Neural progenitor cell (in vitro differentiated cells): ENCODE measurements at regions not wholly inside any gene's neighbourhood (a gene's known extent, or its start where the extent isn't known, plus 50 kb on each side); places are given as distances from the start of the nearest gene placed in this dataset.

Experiments used
- DNase-seq: peaks from one replicate; pipeline ENCODE4 v3.0.0-alpha.2; 2016; ENCODE audit warnings: low spot score
- H2AFZ ChIP-seq: fragments of 200-600 bp; sonication (generic); replicated peaks from 2 replicates; pipeline ENCODE4 v1.6.1; 2016; ENCODE audit warnings: antibody characterized with exemption
- H3F3A ChIP-seq: fragments of 200-600 bp; sonication (generic); 2 replicates; pipeline ENCODE4 v1.6.1; 2016; ENCODE audit warnings: antibody characterized with exemption, low read depth
- H3K27ac ChIP-seq: fragments of 200-600 bp; sonication (generic); 2 replicates; pipeline ENCODE4 v1.5.1; 2016; ENCODE audit warnings: mild to moderate bottlenecking
- H3K27me3 ChIP-seq: fragments of 200-600 bp; sonication (generic); 2 replicates; pipeline ENCODE4 v1.6.1; 2016; ENCODE audit warnings: mild to moderate bottlenecking, moderate library complexity
- H3K36me3 ChIP-seq: fragments of 200-600 bp; sonication (generic); 2 replicates; pipeline ENCODE4 v1.5.1; 2016
- H3K4me1 ChIP-seq: fragments of 200-600 bp; sonication (generic); 2 replicates; pipeline ENCODE4 v1.6.1; 2016; ENCODE audit warnings: mixed run types
- H3K4me2 ChIP-seq: fragments of 200-600 bp; sonication (generic); 2 replicates; pipeline ENCODE4 v1.6.1; 2016
- H3K4me3 ChIP-seq: fragments of 200-600 bp; sonication (generic); 2 replicates; pipeline ENCODE4 v1.5.1; 2016
- H3K79me2 ChIP-seq: fragments of 200-600 bp; sonication (generic); 2 replicates; pipeline ENCODE4 v1.6.1; 2016; ENCODE audit warnings: low read depth
- H3K9ac ChIP-seq: fragments of 200-600 bp; sonication (generic); 2 replicates; pipeline ENCODE4 v1.6.1; 2016
- H3K9me3 ChIP-seq: fragments of 200-600 bp; sonication (generic); 2 replicates; pipeline ENCODE4 v1.5.1; 2016; ENCODE audit warnings: low read depth
- H4K20me1 ChIP-seq: fragments of 200-600 bp; sonication (generic); 2 replicates; pipeline ENCODE4 v1.6.1; 2016; ENCODE audit warnings: low read depth
- H3K27ac Mint-ChIP-seq: 3 replicates; pipeline ENCODE4 v1.8.0; 2021; ENCODE audit warnings: mixed read lengths
- H3K27me3 Mint-ChIP-seq: 2 replicates; pipeline ENCODE4 v1.8.0; 2022; ENCODE audit warnings: low read depth, mild to moderate bottlenecking, inconsistent platforms, moderate library complexity, mixed read lengths; ENCODE audit not compliant: insufficient read depth
- H3K36me3 Mint-ChIP-seq: 3 replicates; pipeline ENCODE4 v1.8.0; 2021; ENCODE audit warnings: mixed read lengths
- H3K4me1 Mint-ChIP-seq: 3 replicates; pipeline ENCODE4 v1.8.0; 2021; ENCODE audit warnings: mixed read lengths
- H3K4me3 Mint-ChIP-seq: 3 replicates; pipeline ENCODE4 v1.8.0; 2021; ENCODE audit warnings: mild to moderate bottlenecking, moderate library complexity, mixed read lengths
- H3K9me3 Mint-ChIP-seq: 3 replicates; pipeline ENCODE4 v1.8.0; 2020; ENCODE audit warnings: mixed read lengths
- CTCF ChIP-seq: fragments of 200-600 bp; sonication (generic); IDR thresholded peaks from 2 replicates; pipeline ENCODE4 v1.5.1; 2017; ENCODE audit warnings: antibody characterized with exemption, mild to moderate bottlenecking
- EZH2 ChIP-seq: fragments of 200-600 bp; sonication (generic); IDR thresholded peaks from 2 replicates; pipeline ENCODE4 v1.6.1; 2017; ENCODE audit warnings: antibody characterized with exemption, mild to moderate bottlenecking, moderate library complexity
- EZH2phosphoT487 ChIP-seq: fragments of 200-600 bp; sonication (generic); IDR thresholded peaks from 2 replicates; pipeline ENCODE4 v1.6.1; 2017; ENCODE audit warnings: antibody characterized with exemption

- DNase-seq = no peak
- Mint-ChIP-seq H3K27ac (no peak overlapping the region), H3K36me3 (no peaks in the 10 kb centered on the region), H3K27me3 (peaks cover 5% of the 10 kb centered on the region), H3K4me1 (peaks cover 17% of the 10 kb centered on the region), H3K4me3 (no peak overlapping the region), H3K9me3 (peaks cover 9% of the 10 kb centered on the region)
- TF ChIP-seq EZH2phosphoT487 (no peak), EZH2 (no peak), CTCF (no peak)
- no peaks in the 10 kb centered on the region for H3K36me3 ChIP-seq
- no peaks in the 10 kb centered on the region for H3F3A ChIP-seq
- no peak overlapping the region for H2AFZ ChIP-seq
- H3K79me2 ChIP-seq = no peaks in the 10 kb centered on the region
- H3K27ac ChIP-seq = no peak overlapping the region
- no peak overlapping the region for H3K4me2 ChIP-seq
- no peaks in the 10 kb centered on the region for H3K9me3 ChIP-seq
- H3K9ac ChIP-seq = no peak overlapping the region
- H3K4me3 ChIP-seq = no peak overlapping the region
- peaks cover under 1% of the 10 kb centered on the region for H3K4me1 ChIP-seq
- H4K20me1 ChIP-seq = no peaks in the 10 kb centered on the region
- no peaks in the 10 kb centered on the region for H3K27me3 ChIP-seq
Measured at GRCh38 chr14:55921511-55921910, 196.7 kb upstream of the PELI2 start.

- TF ChIP-seq EZH2 (no peak), CTCF (no peak), EZH2phosphoT487 (no peak)
- no peaks in the 10 kb centered on the region for H3F3A ChIP-seq
- H3K9me3 ChIP-seq = no peaks in the 10 kb centered on the region
- no peaks in the 10 kb centered on the region for H3K27me3 Mint-ChIP-seq
- no peaks in the 10 kb centered on the region for H4K20me1 ChIP-seq
- H3K9me3 Mint-ChIP-seq = no peaks in the 10 kb centered on the region
- no peaks in the 10 kb centered on the region for H3K36me3 ChIP-seq
- H3K36me3 Mint-ChIP-seq = no peaks in the 10 kb centered on the region
- H3K79me2 ChIP-seq = no peaks in the 10 kb centered on the region
- H3K4me1 Mint-ChIP-seq = peaks cover 28% of the 10 kb centered on the region
- no peak overlapping the region for H3K27ac ChIP-seq
- no peak overlapping the region for H3K4me3 Mint-ChIP-seq
- peak overlapping the region; percentile 72 for H3K27ac Mint-ChIP-seq
- no peak for DNase-seq
- no peak overlapping the region for H3K9ac ChIP-seq
- H3K27me3 ChIP-seq = no peaks in the 10 kb centered on the region
- H2AFZ ChIP-seq = no peak overlapping the region
- H3K4me2 ChIP-seq = no peak overlapping the region
- peaks cover 10% of the 10 kb centered on the region for H3K4me1 ChIP-seq
- no peak overlapping the region for H3K4me3 ChIP-seq
Measured at GRCh38 chr14:55926007-55926406, 192.2 kb upstream of the PELI2 start.

- H3K36me3 Mint-ChIP-seq = no peaks in the 10 kb centered on the region
- H3K79me2 ChIP-seq = no peaks in the 10 kb centered on the region
- H3K4me1 ChIP-seq = peaks cover 12% of the 10 kb centered on the region
- no peak for TF ChIP-seq EZH2
- no peak for TF ChIP-seq CTCF
- TF ChIP-seq EZH2phosphoT487 = no peak
- no peaks in the 10 kb centered on the region for H3F3A ChIP-seq
- no peaks in the 10 kb centered on the region for H3K27me3 Mint-ChIP-seq
- peaks cover 2% of the 10 kb centered on the region for H3K9me3 Mint-ChIP-seq
- peak; percentile 69 for DNase-seq
- no peaks in the 10 kb centered on the region for H3K36me3 ChIP-seq
- no peak overlapping the region for H3K27ac Mint-ChIP-seq
- H3K4me3 Mint-ChIP-seq = no peak overlapping the region
- peaks cover 28% of the 10 kb centered on the region for H3K4me1 Mint-ChIP-seq
- no peaks in the 10 kb centered on the region for H3K9me3 ChIP-seq
- no peak overlapping the region for H3K9ac ChIP-seq
- H3K4me2 ChIP-seq = no peak overlapping the region
- no peak overlapping the region for H2AFZ ChIP-seq
- no peak overlapping the region for H3K27ac ChIP-seq
- no peak overlapping the region for H3K4me3 ChIP-seq
- H3K27me3 ChIP-seq = no peaks in the 10 kb centered on the region
- H4K20me1 ChIP-seq = no peaks in the 10 kb centered on the region
Measured at GRCh38 chr14:55927028-55927427, 191.2 kb upstream of the PELI2 start.
